SU-DHL-6 (cell line): ENCODE measurements at regions not wholly inside any gene's neighbourhood (a gene's known extent, or its start where the extent isn't known, plus 50 kb on each side); places are given as distances from the start of the nearest gene placed in this dataset.

Experiments used
- CTCF ChIP-seq: fragments of 200-600 bp; sonication (generic); IDR thresholded peaks from one replicate; pipeline ENCODE4 v1.5.1; 2017; ENCODE audit warnings: antibody characterized with exemption, mild to moderate bottlenecking, low read length, moderate library complexity; ENCODE audit not compliant: insufficient read depth, poor library complexity, severe bottlenecking
- EZH2phosphoT487 ChIP-seq: fragments of 200-600 bp; sonication (generic), shearing (Covaris generic); conservative IDR thresholded peaks from 2 replicates; pipeline ENCODE4 v1.6.1; 2018; ENCODE audit warnings: mild to moderate bottlenecking, antibody characterized with exemption, low read length, moderate library complexity, mixed read lengths

GRCh38 chr2:41784496-41784895 lies 263.3 kb upstream of the PKDCC start:
- TF ChIP-seq CTCF (no peak), EZH2phosphoT487 (no peak)
